GM10266 (cell line): ENCODE measurements at regions not wholly inside any gene's neighbourhood (a gene's known extent, or its start where the extent isn't known, plus 50 kb on each side); places are given as distances from the start of the nearest gene placed in this dataset.

Experiments used
- DNase-seq: peaks from one replicate; pipeline ENCODE4 v3.0.0; 2012; ENCODE audit errors: extremely low spot score
- TF ChIP-seq, protein P1 (sequence below): IDR thresholded peaks from 2 replicates; pipeline ENCODE4 v1.5.1; 2012; ENCODE audit warnings: mild to moderate bottlenecking, low read depth; ENCODE audit not compliant: control insufficient read depth, insufficient read depth; ENCODE audit errors: missing control alignments

DNA sequence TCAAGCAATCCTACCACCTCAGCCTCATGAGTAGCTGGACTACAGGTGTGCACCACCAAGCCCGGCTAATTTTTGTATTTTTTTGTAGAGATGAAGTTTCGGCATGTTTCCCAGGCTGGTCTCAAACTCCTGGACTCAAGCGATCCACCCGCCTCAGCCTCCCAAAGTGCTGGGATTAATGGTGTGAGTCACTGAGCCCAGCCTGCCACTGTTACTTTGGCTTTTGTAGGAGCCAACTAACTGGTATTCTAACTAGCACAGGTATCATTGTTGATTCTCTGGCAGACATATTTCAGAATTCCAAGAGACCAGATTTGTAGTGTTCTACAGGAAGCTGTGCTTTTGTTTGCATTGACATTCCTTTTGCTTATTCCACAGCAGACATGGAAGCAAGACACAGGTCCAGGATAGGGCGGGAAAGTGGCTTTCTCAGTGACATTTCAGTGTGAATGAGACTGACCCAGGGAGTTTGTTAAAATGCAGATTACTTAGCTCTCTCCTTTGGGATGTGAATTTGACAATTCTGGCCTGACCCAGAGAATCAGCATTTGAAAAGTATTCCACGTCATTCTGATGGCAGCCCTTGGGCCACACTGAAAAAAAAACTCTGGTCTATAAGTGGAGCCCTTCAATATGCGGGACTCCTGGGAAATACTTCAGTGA is 52.2 kb upstream of the PAX6 start:
- DNase-seq, result no peak

DNA sequence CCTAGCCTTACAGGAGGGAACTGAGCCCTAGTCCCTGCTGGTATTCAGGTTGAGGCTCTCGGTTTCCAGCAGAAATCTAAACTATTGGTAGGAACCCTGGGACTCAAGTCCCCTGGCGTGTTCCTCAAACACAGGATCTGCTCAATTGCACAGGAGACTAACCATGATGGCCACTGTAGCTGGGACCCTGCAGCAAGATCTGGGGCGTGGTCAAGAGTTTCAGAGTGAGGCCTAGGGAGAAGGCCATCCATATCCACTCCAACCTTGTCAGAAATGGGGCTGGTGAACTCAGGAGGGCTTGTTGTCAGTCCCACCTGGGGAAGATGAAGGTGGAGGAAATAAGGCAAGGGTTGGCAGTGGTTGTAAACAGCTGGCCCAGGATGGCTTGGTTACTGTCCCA is 49.9 kb upstream of the PAX6 start:
- TF ChIP-seq, protein P1, sequence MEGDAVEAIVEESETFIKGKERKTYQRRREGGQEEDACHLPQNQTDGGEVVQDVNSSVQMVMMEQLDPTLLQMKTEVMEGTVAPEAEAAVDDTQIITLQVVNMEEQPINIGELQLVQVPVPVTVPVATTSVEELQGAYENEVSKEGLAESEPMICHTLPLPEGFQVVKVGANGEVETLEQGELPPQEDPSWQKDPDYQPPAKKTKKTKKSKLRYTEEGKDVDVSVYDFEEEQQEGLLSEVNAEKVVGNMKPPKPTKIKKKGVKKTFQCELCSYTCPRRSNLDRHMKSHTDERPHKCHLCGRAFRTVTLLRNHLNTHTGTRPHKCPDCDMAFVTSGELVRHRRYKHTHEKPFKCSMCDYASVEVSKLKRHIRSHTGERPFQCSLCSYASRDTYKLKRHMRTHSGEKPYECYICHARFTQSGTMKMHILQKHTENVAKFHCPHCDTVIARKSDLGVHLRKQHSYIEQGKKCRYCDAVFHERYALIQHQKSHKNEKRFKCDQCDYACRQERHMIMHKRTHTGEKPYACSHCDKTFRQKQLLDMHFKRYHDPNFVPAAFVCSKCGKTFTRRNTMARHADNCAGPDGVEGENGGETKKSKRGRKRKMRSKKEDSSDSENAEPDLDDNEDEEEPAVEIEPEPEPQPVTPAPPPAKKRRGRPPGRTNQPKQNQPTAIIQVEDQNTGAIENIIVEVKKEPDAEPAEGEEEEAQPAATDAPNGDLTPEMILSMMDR, result no peak
- no peak for DNase-seq

More for the DNA sequence above, 52.2 kb upstream of the PAX6 start:
- TF ChIP-seq, protein P1, result no peak
